Activated T-cell treated with anti-CD3 and anti-CD28 coated beads, Interleukin-2, amount 50 U/mL, for 72 hours (primary cell): ENCODE measurements at regions not wholly inside any gene's neighbourhood (a gene's known extent, or its start where the extent isn't known, plus 50 kb on each side); places are given as distances from the start of the nearest gene placed in this dataset.

Source experiments
- ATAC-seq, 2 donors: fragments of 150-1000 bp; cut with Tn5 transposase; replicated peaks in 1 of 2; 2 replicates each; pipeline ENCODE4 v1.10.0; 2021; ENCODE audit warnings: moderate library complexity in 2 of 2, mild to moderate bottlenecking in 1 of 2
- DNase-seq, 2 donors: peaks; one replicate each; pipeline ENCODE4 v3.0.0; 2021 to 2022; ENCODE audit warnings: mixed read lengths in 1 of 2
- H3K27ac Mint-ChIP-seq: one replicate; pipeline ENCODE4 v1.8.0; 2022; ENCODE audit warnings: mild to moderate bottlenecking, moderate library complexity, mixed read lengths
- H3K27me3 Mint-ChIP-seq: one replicate; pipeline ENCODE4 v1.8.0; 2022; ENCODE audit warnings: low read depth, mixed read lengths
- H3K36me3 Mint-ChIP-seq, 2 donors: one replicate each; pipeline ENCODE4 v1.8.0; 2022; ENCODE audit warnings: mixed read lengths in 2 of 2, mild to moderate bottlenecking in 1 of 2; ENCODE audit not compliant: insufficient read depth in 2 of 2
- H3K4me1 Mint-ChIP-seq: one replicate; pipeline ENCODE4 v1.8.0; 2022; ENCODE audit warnings: low read depth, mixed read lengths
- H3K4me3 Mint-ChIP-seq, 2 donors: one replicate each; pipeline ENCODE4 v1.8.0; 2022; ENCODE audit warnings: mild to moderate bottlenecking in 2 of 2, mixed read lengths in 2 of 2, moderate library complexity in 2 of 2
- H3K9me3 Mint-ChIP-seq, 2 donors: one replicate each; pipeline ENCODE4 v1.8.0; 2022; ENCODE audit warnings: mixed read lengths in 2 of 2

- DNase-seq (no peak), ATAC-seq (no peak)
- H3K27ac Mint-ChIP-seq, result no peak overlapping the region
- H3K27me3 Mint-ChIP-seq, result no peaks in the 10 kb centered on the region
- H3K36me3 Mint-ChIP-seq, result peaks cover 0 to 2% of the 10 kb centered on the region in 2 donors
- H3K4me3 Mint-ChIP-seq, result no peak overlapping the region
- H3K9me3 Mint-ChIP-seq, result peaks cover 0 to 6% of the 10 kb centered on the region in 2 donors
- no peaks in the 10 kb centered on the region for H3K4me1 Mint-ChIP-seq
Measured at GRCh38 chr4:115729739-115730266, 616.4 kb upstream of the NDST4 start.

GRCh38 chr4:115723621-115724020 is 610.2 kb upstream of the NDST4 start:
- Mint-ChIP-seq H3K4me1 (no peaks in the 10 kb centered on the region), H3K4me3 (no peak overlapping the region), H3K9me3 (peaks cover 2 to 5% of the 10 kb centered on the region in 2 donors), H3K36me3 (no peaks in the 10 kb centered on the region), H3K27ac (no peak overlapping the region), H3K27me3 (no peaks in the 10 kb centered on the region)
- DNase-seq (no peak), ATAC-seq (no peak)

GRCh38 chr4:115720611-115721010 is 607.2 kb upstream of the NDST4 start:
- no peak overlapping the region for H3K4me3 Mint-ChIP-seq
- ATAC-seq, result no peak
- DNase-seq, result no peak
- no peak overlapping the region for H3K27ac Mint-ChIP-seq
- H3K27me3 Mint-ChIP-seq, result no peaks in the 10 kb centered on the region
- no peaks in the 10 kb centered on the region for H3K36me3 Mint-ChIP-seq
- H3K9me3 Mint-ChIP-seq, result peaks cover 2 to 5% of the 10 kb centered on the region in 2 donors
- H3K4me1 Mint-ChIP-seq, result no peaks in the 10 kb centered on the region

- Mint-ChIP-seq H3K27ac (no peak overlapping the region), H3K4me1 (no peaks in the 10 kb centered on the region), H3K27me3 (no peaks in the 10 kb centered on the region), H3K9me3 (peaks cover 0 to 2% of the 10 kb centered on the region in 2 donors), H3K4me3 (no peak overlapping the region), H3K36me3 (no peaks in the 10 kb centered on the region)
- ATAC-seq, result no peak
- DNase-seq, result no peak
Measured at GRCh38 chr4:115711575-115711974, 598.2 kb upstream of the NDST4 start.

- H3K27me3 Mint-ChIP-seq, result no peaks in the 10 kb centered on the region
- H3K4me1 Mint-ChIP-seq, result no peaks in the 10 kb centered on the region
- H3K36me3 Mint-ChIP-seq, result no peaks in the 10 kb centered on the region
- no peak overlapping the region for H3K27ac Mint-ChIP-seq
- no peak for ATAC-seq
- peaks cover 7% of the 10 kb centered on the region in 2 donors for H3K9me3 Mint-ChIP-seq
- no peak for DNase-seq
- no peak overlapping the region for H3K4me3 Mint-ChIP-seq
Measured at GRCh38 chr4:115688961-115689360, 575.5 kb upstream of the NDST4 start.

- ATAC-seq (no peak), DNase-seq (no peak)
- no peak overlapping the region for H3K4me3 Mint-ChIP-seq
- H3K27me3 Mint-ChIP-seq, result no peaks in the 10 kb centered on the region
- no peak overlapping the region for H3K27ac Mint-ChIP-seq
- H3K36me3 Mint-ChIP-seq, result no peaks in the 10 kb centered on the region
- H3K9me3 Mint-ChIP-seq, result peaks cover 5 to 7% of the 10 kb centered on the region in 2 donors
- no peaks in the 10 kb centered on the region for H3K4me1 Mint-ChIP-seq
Measured at GRCh38 chr4:115687052-115687755, 573.8 kb upstream of the NDST4 start.

GRCh38 chr4:115678425-115678941 is 565.1 kb upstream of the NDST4 start:
- no peaks in the 10 kb centered on the region for H3K27me3 Mint-ChIP-seq
- DNase-seq (no peak), ATAC-seq (no peak)
- H3K4me3 Mint-ChIP-seq, result no peak overlapping the region
- H3K27ac Mint-ChIP-seq, result no peak overlapping the region
- peaks cover 0 to 4% of the 10 kb centered on the region in 2 donors for H3K9me3 Mint-ChIP-seq
- H3K4me1 Mint-ChIP-seq, result no peaks in the 10 kb centered on the region
- H3K36me3 Mint-ChIP-seq, result no peaks in the 10 kb centered on the region

- Mint-ChIP-seq H3K27me3 (no peaks in the 10 kb centered on the region), H3K27ac (no peak overlapping the region), H3K4me3 (no peak overlapping the region), H3K4me1 (no peaks in the 10 kb centered on the region), H3K36me3 (no peaks in the 10 kb centered on the region), H3K9me3 (peaks cover 0 to 4% of the 10 kb centered on the region in 2 donors)
- no peak for ATAC-seq
- no peak for DNase-seq
Measured at GRCh38 chr4:115675719-115676118, 562.3 kb upstream of the NDST4 start.

GRCh38 chr4:115674485-115674884 is 561.1 kb upstream of the NDST4 start:
- Mint-ChIP-seq H3K36me3 (no peaks in the 10 kb centered on the region), H3K27me3 (no peaks in the 10 kb centered on the region), H3K4me3 (no peak overlapping the region), H3K9me3 (peaks cover 0 to 2% of the 10 kb centered on the region in 2 donors), H3K4me1 (no peaks in the 10 kb centered on the region), H3K27ac (no peak overlapping the region)
- ATAC-seq (no peak), DNase-seq (no peak)

GRCh38 chr4:115671581-115671980 is 558.2 kb upstream of the NDST4 start:
- DNase-seq (no peak), ATAC-seq (no peak)
- no peak overlapping the region for H3K27ac Mint-ChIP-seq
- H3K4me1 Mint-ChIP-seq, result no peaks in the 10 kb centered on the region
- no peaks in the 10 kb centered on the region for H3K36me3 Mint-ChIP-seq
- peaks cover 0 to 2% of the 10 kb centered on the region in 2 donors for H3K9me3 Mint-ChIP-seq
- H3K27me3 Mint-ChIP-seq, result no peaks in the 10 kb centered on the region
- no peak overlapping the region for H3K4me3 Mint-ChIP-seq

GRCh38 chr4:115670930-115671329 is 557.5 kb upstream of the NDST4 start:
- DNase-seq (no peak), ATAC-seq (no peak)
- Mint-ChIP-seq H3K4me1 (no peaks in the 10 kb centered on the region), H3K27ac (no peak overlapping the region), H3K9me3 (peaks cover 2% of the 10 kb centered on the region in 2 donors), H3K4me3 (no peak overlapping the region), H3K36me3 (peaks cover 0 to 2% of the 10 kb centered on the region in 2 donors), H3K27me3 (no peaks in the 10 kb centered on the region)

- H3K36me3 Mint-ChIP-seq, result peaks cover 0 to 2% of the 10 kb centered on the region in 2 donors
- H3K4me3 Mint-ChIP-seq, result no peak overlapping the region
- no peaks in the 10 kb centered on the region for H3K27me3 Mint-ChIP-seq
- no peaks in the 10 kb centered on the region for H3K4me1 Mint-ChIP-seq
- no peak for ATAC-seq
- no peak overlapping the region for H3K27ac Mint-ChIP-seq
- peaks cover 2% of the 10 kb centered on the region in 2 donors for H3K9me3 Mint-ChIP-seq
- DNase-seq, result no peak
Measured at GRCh38 chr4:115668396-115668795, 555.0 kb upstream of the NDST4 start.

GRCh38 chr4:115664285-115664684 is 550.9 kb upstream of the NDST4 start:
- DNase-seq, result no peak
- H3K9me3 Mint-ChIP-seq, result peaks cover 2 to 4% of the 10 kb centered on the region in 2 donors
- no peak for ATAC-seq
- no peak overlapping the region for H3K27ac Mint-ChIP-seq
- no peaks in the 10 kb centered on the region for H3K27me3 Mint-ChIP-seq
- peaks cover 0 to 2% of the 10 kb centered on the region in 2 donors for H3K36me3 Mint-ChIP-seq
- H3K4me3 Mint-ChIP-seq, result no peak overlapping the region
- H3K4me1 Mint-ChIP-seq, result no peaks in the 10 kb centered on the region

- DNase-seq (no peak), ATAC-seq (no peak)
- Mint-ChIP-seq H3K27ac (no peak overlapping the region), H3K36me3 (no peaks in the 10 kb centered on the region), H3K4me1 (no peaks in the 10 kb centered on the region), H3K9me3 (peaks cover 5% of the 10 kb centered on the region in 2 donors), H3K4me3 (no peak overlapping the region), H3K27me3 (no peaks in the 10 kb centered on the region)
Measured at GRCh38 chr4:115660465-115660864, 547.0 kb upstream of the NDST4 start.
